Neural progenitor cell (in vitro differentiated cells): ENCODE measurements at regions not wholly inside any gene's neighbourhood (a gene's known extent, or its start where the extent isn't known, plus 50 kb on each side); places are given as distances from the start of the nearest gene placed in this dataset.

Experiments used
- DNase-seq: peaks from one replicate; pipeline ENCODE4 v3.0.0-alpha.2; 2016; ENCODE audit warnings: low spot score
- H2AFZ ChIP-seq: fragments of 200-600 bp; sonication (generic); replicated peaks from 2 replicates; pipeline ENCODE4 v1.6.1; 2016; ENCODE audit warnings: antibody characterized with exemption
- H3F3A ChIP-seq: fragments of 200-600 bp; sonication (generic); 2 replicates; pipeline ENCODE4 v1.6.1; 2016; ENCODE audit warnings: antibody characterized with exemption, low read depth
- H3K27ac ChIP-seq: fragments of 200-600 bp; sonication (generic); 2 replicates; pipeline ENCODE4 v1.5.1; 2016; ENCODE audit warnings: mild to moderate bottlenecking
- H3K27me3 ChIP-seq: fragments of 200-600 bp; sonication (generic); 2 replicates; pipeline ENCODE4 v1.6.1; 2016; ENCODE audit warnings: mild to moderate bottlenecking, moderate library complexity
- H3K36me3 ChIP-seq: fragments of 200-600 bp; sonication (generic); 2 replicates; pipeline ENCODE4 v1.5.1; 2016
- H3K4me1 ChIP-seq: fragments of 200-600 bp; sonication (generic); 2 replicates; pipeline ENCODE4 v1.6.1; 2016; ENCODE audit warnings: mixed run types
- H3K4me2 ChIP-seq: fragments of 200-600 bp; sonication (generic); 2 replicates; pipeline ENCODE4 v1.6.1; 2016
- H3K4me3 ChIP-seq: fragments of 200-600 bp; sonication (generic); 2 replicates; pipeline ENCODE4 v1.5.1; 2016
- H3K79me2 ChIP-seq: fragments of 200-600 bp; sonication (generic); 2 replicates; pipeline ENCODE4 v1.6.1; 2016; ENCODE audit warnings: low read depth
- H3K9ac ChIP-seq: fragments of 200-600 bp; sonication (generic); 2 replicates; pipeline ENCODE4 v1.6.1; 2016
- H3K9me3 ChIP-seq: fragments of 200-600 bp; sonication (generic); 2 replicates; pipeline ENCODE4 v1.5.1; 2016; ENCODE audit warnings: low read depth
- H4K20me1 ChIP-seq: fragments of 200-600 bp; sonication (generic); 2 replicates; pipeline ENCODE4 v1.6.1; 2016; ENCODE audit warnings: low read depth
- H3K27ac Mint-ChIP-seq: 3 replicates; pipeline ENCODE4 v1.8.0; 2021; ENCODE audit warnings: mixed read lengths
- H3K27me3 Mint-ChIP-seq: 2 replicates; pipeline ENCODE4 v1.8.0; 2022; ENCODE audit warnings: low read depth, mild to moderate bottlenecking, inconsistent platforms, moderate library complexity, mixed read lengths; ENCODE audit not compliant: insufficient read depth
- H3K36me3 Mint-ChIP-seq: 3 replicates; pipeline ENCODE4 v1.8.0; 2021; ENCODE audit warnings: mixed read lengths
- H3K4me1 Mint-ChIP-seq: 3 replicates; pipeline ENCODE4 v1.8.0; 2021; ENCODE audit warnings: mixed read lengths
- H3K4me3 Mint-ChIP-seq: 3 replicates; pipeline ENCODE4 v1.8.0; 2021; ENCODE audit warnings: mild to moderate bottlenecking, moderate library complexity, mixed read lengths
- H3K9me3 Mint-ChIP-seq: 3 replicates; pipeline ENCODE4 v1.8.0; 2020; ENCODE audit warnings: mixed read lengths
- EZH2 ChIP-seq: fragments of 200-600 bp; sonication (generic); IDR thresholded peaks from 2 replicates; pipeline ENCODE4 v1.6.1; 2017; ENCODE audit warnings: antibody characterized with exemption, mild to moderate bottlenecking, moderate library complexity
- EZH2phosphoT487 ChIP-seq: fragments of 200-600 bp; sonication (generic); IDR thresholded peaks from 2 replicates; pipeline ENCODE4 v1.6.1; 2017; ENCODE audit warnings: antibody characterized with exemption
- TF ChIP-seq, protein P1 (sequence below): fragments of 200-600 bp; sonication (generic); IDR thresholded peaks from 2 replicates; pipeline ENCODE4 v1.5.1; 2017; ENCODE audit warnings: antibody characterized with exemption, mild to moderate bottlenecking

DNA sequence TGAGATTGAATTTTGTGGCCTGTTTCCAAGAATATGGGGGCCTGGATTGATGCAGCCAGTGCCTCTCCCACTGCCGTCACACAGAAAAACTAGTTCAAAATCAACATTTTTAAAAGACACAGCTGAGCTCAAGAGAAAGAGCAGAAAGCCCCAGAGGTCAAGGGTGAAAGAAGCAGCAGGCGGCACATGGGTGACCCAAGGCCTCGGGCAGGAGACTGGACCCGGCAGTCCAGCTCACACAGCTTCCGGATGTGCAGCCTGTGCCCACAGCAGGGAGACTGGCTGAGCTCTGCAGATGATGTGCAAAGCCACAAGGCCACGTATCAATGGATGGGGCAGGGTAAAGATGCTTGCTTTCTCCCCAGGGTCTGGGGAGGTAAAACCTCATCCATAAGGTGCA, 50.4 kb upstream of the RNF32 start:
- Histone ChIP-seq H3K27ac (no peak overlapping the region), H3K4me2 (no peak overlapping the region), H3K79me2 (no peaks in the 10 kb centered on the region), H3K4me1 (peaks cover 3% of the 10 kb centered on the region), H3K4me3 (no peak overlapping the region), H3F3A (peaks cover 5% of the 10 kb centered on the region), H3K9me3 (no peaks in the 10 kb centered on the region), H3K36me3 (no peaks in the 10 kb centered on the region), H3K9ac (no peak overlapping the region), H2AFZ (no peak overlapping the region), H3K27me3 (peaks cover 17% of the 10 kb centered on the region), H4K20me1 (no peaks in the 10 kb centered on the region)
- no peak for DNase-seq
- no peak overlapping the region for H3K4me3 Mint-ChIP-seq
- peaks cover 2% of the 10 kb centered on the region for H3K36me3 Mint-ChIP-seq
- H3K27ac Mint-ChIP-seq: no peak overlapping the region
- TF ChIP-seq EZH2phosphoT487 (no peak), EZH2 (no peak)
- TF ChIP-seq, protein P1, sequence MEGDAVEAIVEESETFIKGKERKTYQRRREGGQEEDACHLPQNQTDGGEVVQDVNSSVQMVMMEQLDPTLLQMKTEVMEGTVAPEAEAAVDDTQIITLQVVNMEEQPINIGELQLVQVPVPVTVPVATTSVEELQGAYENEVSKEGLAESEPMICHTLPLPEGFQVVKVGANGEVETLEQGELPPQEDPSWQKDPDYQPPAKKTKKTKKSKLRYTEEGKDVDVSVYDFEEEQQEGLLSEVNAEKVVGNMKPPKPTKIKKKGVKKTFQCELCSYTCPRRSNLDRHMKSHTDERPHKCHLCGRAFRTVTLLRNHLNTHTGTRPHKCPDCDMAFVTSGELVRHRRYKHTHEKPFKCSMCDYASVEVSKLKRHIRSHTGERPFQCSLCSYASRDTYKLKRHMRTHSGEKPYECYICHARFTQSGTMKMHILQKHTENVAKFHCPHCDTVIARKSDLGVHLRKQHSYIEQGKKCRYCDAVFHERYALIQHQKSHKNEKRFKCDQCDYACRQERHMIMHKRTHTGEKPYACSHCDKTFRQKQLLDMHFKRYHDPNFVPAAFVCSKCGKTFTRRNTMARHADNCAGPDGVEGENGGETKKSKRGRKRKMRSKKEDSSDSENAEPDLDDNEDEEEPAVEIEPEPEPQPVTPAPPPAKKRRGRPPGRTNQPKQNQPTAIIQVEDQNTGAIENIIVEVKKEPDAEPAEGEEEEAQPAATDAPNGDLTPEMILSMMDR: no peak
- H3K27me3 Mint-ChIP-seq: peaks cover 2% of the 10 kb centered on the region
- H3K4me1 Mint-ChIP-seq: peaks cover 12% of the 10 kb centered on the region
- H3K9me3 Mint-ChIP-seq: peaks cover 11% of the 10 kb centered on the region

DNA sequence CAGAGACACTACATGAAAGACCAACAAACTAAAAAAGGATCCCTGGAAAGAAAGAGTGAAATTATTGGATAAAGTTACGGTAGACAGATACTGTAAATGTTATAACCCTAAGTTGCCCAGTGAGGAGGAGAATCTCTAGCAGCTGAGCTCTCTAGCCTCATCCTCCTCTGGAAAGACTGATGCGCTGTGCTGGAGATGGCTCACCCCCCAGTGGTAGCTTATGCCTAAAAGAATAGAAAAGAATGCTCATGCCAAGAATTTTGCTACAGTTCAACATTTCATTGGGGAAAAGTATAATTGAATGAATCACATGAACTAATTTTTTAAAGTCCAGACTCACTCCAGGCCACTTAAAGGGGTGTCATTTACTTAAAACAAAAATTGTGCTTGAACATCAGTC, 50.8 kb upstream of the RNF32 start:
- H3K4me3 ChIP-seq: no peak overlapping the region
- H3K27me3 Mint-ChIP-seq: peaks cover 2% of the 10 kb centered on the region
- no peaks in the 10 kb centered on the region for H3K36me3 ChIP-seq

DNA sequence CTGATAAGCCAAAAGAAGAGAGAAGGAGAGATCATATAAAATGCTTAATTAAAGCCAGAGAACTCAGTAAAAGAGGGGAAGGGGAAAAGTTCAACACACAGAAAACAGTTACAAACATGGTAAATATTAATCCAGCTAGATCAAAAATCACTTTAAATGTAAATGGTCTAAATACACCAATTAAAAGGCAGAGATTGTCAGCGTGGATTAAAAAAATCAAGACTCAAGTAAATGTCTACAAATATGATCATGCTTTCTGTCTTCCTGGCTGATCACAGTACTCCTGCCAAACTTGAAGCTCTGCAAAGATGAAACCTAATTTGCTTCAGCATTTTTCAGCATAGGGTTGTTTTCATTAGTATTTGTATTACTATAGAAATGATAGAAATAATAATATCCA, 54.6 kb upstream of the RNF32 start:
- no peak overlapping the region for H3K4me3 Mint-ChIP-seq
- no peaks in the 10 kb centered on the region for H3K9me3 ChIP-seq
- H3K36me3 Mint-ChIP-seq: peaks cover 2% of the 10 kb centered on the region
- H2AFZ ChIP-seq: no peak overlapping the region
- H3K27me3 ChIP-seq: peaks cover 17% of the 10 kb centered on the region
- H3K4me1 Mint-ChIP-seq: peaks cover 15% of the 10 kb centered on the region
- TF ChIP-seq, protein P1: no peak
- TF ChIP-seq EZH2 (no peak), EZH2phosphoT487 (no peak)
- H3K9ac ChIP-seq: no peak overlapping the region
- no peak for DNase-seq
- H3K36me3 ChIP-seq: no peaks in the 10 kb centered on the region
- no peak overlapping the region for H3K27ac ChIP-seq
- peaks cover 5% of the 10 kb centered on the region for H3K9me3 Mint-ChIP-seq
- H3K4me1 ChIP-seq: peaks cover 16% of the 10 kb centered on the region
- H3K79me2 ChIP-seq: no peaks in the 10 kb centered on the region
- peaks cover 2% of the 10 kb centered on the region for H3K27me3 Mint-ChIP-seq
- no peak overlapping the region for H3K4me3 ChIP-seq
- H3F3A ChIP-seq: peaks cover 21% of the 10 kb centered on the region
- H3K4me2 ChIP-seq: no peak overlapping the region
- H4K20me1 ChIP-seq: no peaks in the 10 kb centered on the region
- no peak overlapping the region for H3K27ac Mint-ChIP-seq

More for the DNA sequence above, 50.8 kb upstream of the RNF32 start:
- Mint-ChIP-seq H3K4me1 (peaks cover 16% of the 10 kb centered on the region), H3K27ac (no peak overlapping the region), H3K4me3 (no peak overlapping the region), H3K36me3 (peaks cover 2% of the 10 kb centered on the region), H3K9me3 (peaks cover 11% of the 10 kb centered on the region)
- Histone ChIP-seq H2AFZ (no peak overlapping the region), H3K4me2 (no peak overlapping the region), H3K27me3 (peaks cover 17% of the 10 kb centered on the region), H3F3A (peaks cover 9% of the 10 kb centered on the region), H3K79me2 (no peaks in the 10 kb centered on the region), H4K20me1 (no peaks in the 10 kb centered on the region), H3K9ac (no peak overlapping the region), H3K9me3 (no peaks in the 10 kb centered on the region), H3K27ac (no peak overlapping the region), H3K4me1 (peaks cover 7% of the 10 kb centered on the region)
- DNase-seq: no peak
- TF ChIP-seq EZH2 (no peak), EZH2phosphoT487 (no peak)
- TF ChIP-seq, protein P1: no peak
